C1 segment of cervical spinal cord (tissue), 14 donors: ENCODE measurements at regions not wholly inside any gene's neighbourhood (a gene's known extent, or its start where the extent isn't known, plus 50 kb on each side); places are given as distances from the start of the nearest gene placed in this dataset.

Experiments
- DNase-seq, 14 donors: peaks; one replicate each; lab custom pipeline; 2025; lab: John Stamatoyannopoulos, UW

GRCh38 chr5:152990649-152991048 is 499.8 kb upstream of the GRIA1 start:
- DNase-seq: no peak

DNA sequence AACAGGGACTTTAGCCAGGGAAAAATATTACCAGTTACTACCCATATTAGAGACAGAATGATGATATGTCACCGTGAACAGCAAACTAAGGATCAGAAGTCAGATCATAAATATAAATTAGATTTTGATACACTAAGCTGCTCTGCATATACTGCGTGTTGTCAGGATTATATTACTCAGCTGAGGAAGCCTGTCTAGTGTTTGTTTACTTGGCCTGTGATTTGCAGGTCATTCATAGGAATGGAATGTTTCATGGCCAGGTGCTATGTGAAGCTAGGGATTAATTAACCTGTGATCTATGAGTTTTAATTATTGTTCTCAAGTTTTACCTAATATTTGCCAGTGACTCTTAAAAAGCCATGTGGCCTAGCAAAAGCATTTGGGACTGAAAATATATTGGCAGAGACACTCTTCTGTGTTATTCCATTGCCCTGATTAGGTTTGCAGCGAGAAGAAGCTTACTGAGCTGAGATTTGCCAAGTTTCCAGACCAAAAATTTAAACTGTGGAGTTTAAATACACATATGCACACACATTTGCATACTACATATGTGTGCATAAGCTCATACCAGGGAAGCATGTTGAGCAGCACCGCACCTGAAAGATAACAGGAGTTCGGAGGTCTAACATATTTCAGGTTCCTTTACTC is 496.3 kb upstream of the GRIA1 start:
- no peak for DNase-seq

DNA sequence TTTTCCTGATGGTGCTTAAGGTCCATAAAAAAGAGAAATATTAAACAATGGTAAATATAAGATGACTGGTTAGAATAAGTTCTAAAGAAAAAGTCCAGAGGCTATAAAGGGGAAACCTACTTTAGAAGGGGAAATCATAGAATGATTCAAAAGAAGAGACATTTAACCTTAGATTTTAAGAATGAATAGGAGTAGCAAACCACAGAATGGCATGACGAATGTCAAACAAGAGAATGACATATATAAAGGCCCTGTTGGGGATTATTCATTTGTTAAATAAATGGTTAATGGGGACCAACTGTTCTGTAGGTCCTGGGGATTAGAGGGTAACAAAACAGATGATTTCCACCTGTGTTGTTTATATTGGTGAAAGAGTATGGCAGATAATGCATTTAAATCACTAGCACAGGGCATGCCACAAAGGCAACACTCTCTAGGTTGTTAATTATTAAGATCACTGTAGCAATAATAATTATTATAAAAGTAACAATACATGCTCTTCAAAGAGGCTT is 495.2 kb upstream of the GRIA1 start:
- no peak for DNase-seq

- no peak for DNase-seq
These were observed 484.8 kb upstream of the GRIA1 start for GRCh38 chr5:153005711-153006110.

GRCh38 chr5:153006681-153007080 is 483.8 kb upstream of the GRIA1 start:
- no peak for DNase-seq

DNA sequence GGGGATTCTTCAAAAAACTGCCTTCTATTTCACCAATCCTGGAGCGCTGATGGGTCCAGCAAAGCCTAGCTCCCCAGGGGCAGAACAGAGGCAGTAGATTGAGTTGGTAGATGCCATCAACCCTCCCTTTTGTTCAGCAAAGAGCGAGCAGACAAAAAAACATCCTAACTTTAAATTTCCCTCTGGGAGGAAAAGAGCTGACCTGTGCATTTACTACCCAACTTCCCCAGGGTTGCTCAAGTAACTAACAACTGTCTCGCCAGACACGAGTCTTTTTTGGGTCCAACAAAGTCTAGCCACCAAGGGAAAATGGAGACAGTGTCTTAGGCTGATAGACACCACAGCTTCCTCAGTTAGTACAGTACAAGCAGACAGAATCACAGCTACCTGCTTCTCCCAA is 476.3 kb upstream of the GRIA1 start:
- no peak for DNase-seq

GRCh38 chr5:153018121-153018520 is 472.3 kb upstream of the GRIA1 start:
- DNase-seq: no peak

- DNase-seq: no peak
These were observed 459.4 kb upstream of the GRIA1 start for GRCh38 chr5:153030755-153031725.

GRCh38 chr5:153039501-153039900 is 451.0 kb upstream of the GRIA1 start:
- DNase-seq: no peak

DNA sequence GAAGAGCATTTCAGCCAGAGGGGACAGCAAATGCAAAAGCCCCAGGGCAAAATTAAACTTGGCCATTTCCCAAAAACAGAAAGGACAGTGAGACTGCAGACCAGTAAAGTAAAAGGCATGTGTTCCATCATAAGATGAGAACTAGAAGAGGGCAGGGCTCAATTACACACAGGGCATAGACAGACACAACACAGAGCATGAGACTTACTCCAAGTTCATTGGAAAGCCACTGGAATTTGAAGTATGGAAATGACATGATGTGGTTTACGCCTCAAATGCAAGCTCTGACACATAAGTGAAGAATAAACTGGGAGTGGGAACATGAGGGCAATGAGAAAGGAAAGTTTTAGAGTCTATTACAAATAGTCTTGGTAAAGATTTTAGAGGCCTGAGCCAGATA is 446.6 kb upstream of the GRIA1 start:
- no peak for DNase-seq

DNA sequence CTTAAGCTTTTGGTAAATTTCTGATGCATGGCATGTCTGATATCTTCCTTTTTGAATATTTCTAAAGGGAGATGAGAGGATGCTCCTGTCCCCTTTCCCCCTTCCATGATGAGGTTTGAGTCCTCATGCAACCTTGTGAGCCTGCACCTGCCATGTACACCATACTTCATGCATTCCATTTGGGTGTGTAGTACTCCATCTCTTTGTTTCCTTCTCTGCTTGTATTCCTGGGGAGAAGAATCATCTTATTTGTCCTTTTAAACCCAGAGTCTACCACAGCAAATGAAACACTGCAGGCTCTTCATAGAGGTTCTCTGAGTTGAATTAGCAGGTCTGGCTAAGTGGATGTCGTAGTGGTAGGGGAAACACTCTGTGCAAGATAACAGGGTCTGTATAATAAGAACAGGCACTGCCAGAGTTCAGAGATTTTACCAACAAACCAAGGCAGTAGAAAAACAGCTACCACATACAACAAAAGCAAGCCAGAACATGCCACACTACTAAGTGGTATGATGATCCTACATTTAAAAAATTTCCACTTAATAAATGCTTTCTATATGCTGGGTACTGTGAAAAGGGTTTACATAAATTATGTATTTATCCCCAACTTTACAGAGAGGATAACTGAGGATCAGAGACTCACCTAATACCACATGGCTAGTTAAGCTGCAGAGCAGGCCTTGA is 439.8 kb upstream of the GRIA1 start:
- DNase-seq: no peak

- no peak for DNase-seq
These were observed 424.2 kb upstream of the GRIA1 start for GRCh38 chr5:153066281-153066680.

- no peak for DNase-seq
These were observed 422.6 kb upstream of the GRIA1 start for GRCh38 chr5:153067869-153068268.

DNA sequence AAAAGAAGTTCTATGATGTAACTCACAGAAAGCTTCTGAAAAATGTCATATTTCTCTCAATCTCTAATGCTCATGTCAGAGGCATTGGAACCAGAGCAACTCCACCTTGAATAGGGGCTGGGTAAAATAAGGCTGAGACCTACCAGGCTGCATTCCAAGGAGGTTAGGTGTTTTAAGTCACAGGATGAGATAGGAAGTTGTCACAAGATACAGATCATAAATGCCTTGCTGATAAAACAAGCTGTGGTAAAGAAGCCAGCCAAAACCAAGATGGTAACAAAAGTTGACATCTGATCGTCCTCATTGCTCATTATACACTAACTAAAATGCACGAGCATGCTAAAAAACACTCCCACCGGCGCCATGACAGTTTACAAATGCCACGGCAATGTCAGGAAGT is 411.1 kb upstream of the GRIA1 start:
- no peak for DNase-seq

DNA sequence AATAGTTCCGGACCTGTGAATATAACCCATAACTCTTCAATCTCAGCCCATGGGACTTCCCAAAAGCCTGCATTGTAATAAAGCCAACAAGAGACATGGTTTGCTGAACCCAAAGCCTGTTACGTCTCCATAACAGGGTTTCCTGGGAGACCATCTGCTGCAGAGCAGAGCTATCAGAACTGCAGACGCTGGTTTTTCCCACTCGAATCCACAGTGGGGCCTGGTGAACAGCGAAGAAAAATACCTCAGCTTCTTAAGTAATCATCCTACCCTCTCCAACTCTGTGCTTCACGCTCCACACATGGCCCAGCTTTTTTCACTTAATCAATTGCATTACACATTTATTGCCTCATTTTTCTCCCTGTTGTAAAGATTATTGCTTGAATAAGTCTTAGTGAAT is 409.5 kb upstream of the GRIA1 start:
- no peak for DNase-seq

DNA sequence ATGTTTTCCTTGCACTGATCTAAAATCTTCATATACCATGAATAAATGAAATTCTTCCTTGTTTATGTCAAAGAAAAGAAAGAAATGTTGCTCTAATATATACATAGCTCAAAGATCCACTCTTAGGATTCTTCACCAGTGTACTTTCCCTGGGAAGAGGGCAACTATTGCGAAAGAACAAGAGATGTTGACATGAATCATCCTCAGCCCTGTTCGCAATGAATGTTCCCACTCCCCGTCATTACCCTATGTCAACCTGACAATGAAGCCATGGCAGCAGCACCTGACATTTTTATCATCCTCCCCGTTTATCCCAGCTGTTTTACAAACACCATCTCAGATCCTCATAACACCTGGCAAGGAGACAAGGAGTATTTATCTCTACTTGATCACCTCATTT is 409.1 kb upstream of the GRIA1 start:
- DNase-seq: no peak

GRCh38 chr5:153084511-153084910 is 406.0 kb upstream of the GRIA1 start:
- no peak for DNase-seq

DNA sequence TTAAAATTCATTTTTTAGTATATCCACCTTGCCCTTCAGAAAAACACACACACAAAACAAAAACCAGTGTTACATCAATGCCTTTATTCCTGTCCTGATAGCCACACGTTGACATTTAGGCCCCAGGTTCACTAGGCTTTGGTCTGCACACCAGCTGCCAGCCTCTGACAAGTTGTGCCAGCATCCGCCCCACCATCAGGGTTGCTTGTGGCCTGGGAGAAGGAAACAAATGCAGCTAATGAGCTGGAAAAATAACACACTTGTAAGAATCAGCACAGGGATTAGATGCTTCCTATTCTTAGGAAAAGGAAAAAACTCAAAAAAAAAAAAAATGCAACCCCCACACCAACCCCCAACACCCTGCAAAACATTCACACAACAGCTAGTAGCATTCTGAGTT is 404.0 kb upstream of the GRIA1 start:
- no peak for DNase-seq

DNA sequence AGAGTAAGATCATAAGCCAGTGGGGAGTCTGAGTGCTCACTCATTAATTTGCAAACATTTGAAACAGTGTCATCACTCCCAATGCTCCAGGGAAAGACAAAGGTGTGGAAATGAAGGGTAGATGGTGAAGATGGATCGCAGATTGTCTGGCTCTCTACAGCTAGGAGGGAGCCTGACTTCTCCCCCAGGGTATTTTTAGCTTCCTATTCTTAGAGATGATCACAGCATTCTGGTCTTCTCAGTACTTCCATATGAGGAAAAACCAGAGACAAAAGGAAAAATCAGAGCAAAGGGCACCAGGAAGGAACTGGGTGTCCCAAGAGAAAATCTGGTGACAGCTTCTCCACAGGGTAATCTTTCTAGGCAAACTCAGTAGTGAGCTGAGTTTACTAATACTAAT is 401.9 kb upstream of the GRIA1 start:
- no peak for DNase-seq

GRCh38 chr5:153094333-153094732 is 396.1 kb upstream of the GRIA1 start:
- DNase-seq: no peak

- DNase-seq: no peak
These were observed 394.1 kb upstream of the GRIA1 start for GRCh38 chr5:153096381-153096780.

- no peak for DNase-seq
These were observed 391.1 kb upstream of the GRIA1 start for GRCh38 chr5:153099328-153099727.
